ENCODE measurements at regions not wholly inside any gene's neighbourhood (a gene's known extent, or its start where the extent isn't known, plus 50 kb on each side); places are given as distances from the start of the nearest gene placed in this dataset.

GRCh38 chr4:25552580-25553271 lies 102.9 kb upstream of the SLC34A2 start:
- Histone ChIP-seq H3K27ac (no peak overlapping the region), H3K27me3 (no peaks in the 10 kb centered on the region), H3K36me3 (no peaks in the 10 kb centered on the region), H3K4me3 (no peak overlapping the region), H3K9me3 (no peaks in the 10 kb centered on the region), H3K4me1 (ENCODE audit: insufficient read depth) (no peaks in the 10 kb centered on the region)
- TF ChIP-seq EP300 (IDR thresholded peaks at IDR 0.05) (no peak), CTCF (IDR thresholded peaks at IDR 0.05) (no peak), POLR2A (IDR thresholded peaks at IDR 0.05) (no peak)
- WGBS, 3 donors = 52 to 64% (median 60%) methylated on average over 8 of the region's 8 CpGs
- intact Hi-C loops (cut with DNase I) = no loop called here
- no peak for DNase-seq

DNA sequence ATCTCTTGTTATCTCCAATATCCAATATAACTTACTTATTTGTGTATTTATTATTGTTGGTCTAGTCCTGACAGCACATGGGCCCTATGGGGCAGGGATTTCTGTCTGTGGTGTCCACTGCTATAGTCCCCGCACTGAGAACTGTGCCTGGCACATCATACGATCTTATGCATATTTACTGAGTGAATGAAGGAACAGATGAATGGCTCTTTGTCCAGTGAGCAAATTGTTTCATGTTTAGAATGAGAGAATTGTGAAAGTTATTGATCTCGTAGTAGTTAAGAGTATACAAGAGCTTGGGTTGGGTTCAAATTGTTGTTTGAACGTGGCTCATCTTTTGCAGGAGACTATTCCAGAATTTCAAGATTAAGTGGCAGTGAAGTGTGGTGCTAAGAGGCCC lies 96.1 kb upstream of the SLC34A2 start:
- no peak for TF ChIP-seq POLR2A (IDR thresholded peaks at IDR 0.05)
- no peak for TF ChIP-seq EP300 (IDR thresholded peaks at IDR 0.05)
- TF ChIP-seq CTCF (IDR thresholded peaks at IDR 0.05) = no peak
- H3K9me3 ChIP-seq = no peaks in the 10 kb centered on the region
- no peak overlapping the region for H3K27ac ChIP-seq
- no peak overlapping the region for H3K4me3 ChIP-seq
- intact Hi-C loops (cut with DNase I) = no loop called here
- no peaks in the 10 kb centered on the region for H3K4me1 ChIP-seq (ENCODE audit: insufficient read depth)
- H3K27me3 ChIP-seq = no peaks in the 10 kb centered on the region
- DNase-seq = no peak
- WGBS, 3 donors = 75 to 91% (median 86%) methylated on average over 4 of the region's 4 CpGs
- H3K36me3 ChIP-seq = no peaks in the 10 kb centered on the region

GRCh38 chr4:25560605-25561004 lies 95.0 kb upstream of the SLC34A2 start:
- WGBS, 3 donors = 60 to 65% (median 63%) methylated on average over 8 of the region's 8 CpGs
- Histone ChIP-seq H3K36me3 (no peaks in the 10 kb centered on the region), H3K27ac (no peak overlapping the region), H3K27me3 (no peaks in the 10 kb centered on the region), H3K4me1 (ENCODE audit: insufficient read depth) (no peaks in the 10 kb centered on the region), H3K4me3 (no peak overlapping the region), H3K9me3 (no peaks in the 10 kb centered on the region)
- intact Hi-C loops (cut with DNase I) = no loop called here
- TF ChIP-seq CTCF (IDR thresholded peaks at IDR 0.05) = no peak
- TF ChIP-seq EP300 (IDR thresholded peaks at IDR 0.05) = no peak
- no peak for TF ChIP-seq POLR2A (IDR thresholded peaks at IDR 0.05)
- no peak for DNase-seq

DNA sequence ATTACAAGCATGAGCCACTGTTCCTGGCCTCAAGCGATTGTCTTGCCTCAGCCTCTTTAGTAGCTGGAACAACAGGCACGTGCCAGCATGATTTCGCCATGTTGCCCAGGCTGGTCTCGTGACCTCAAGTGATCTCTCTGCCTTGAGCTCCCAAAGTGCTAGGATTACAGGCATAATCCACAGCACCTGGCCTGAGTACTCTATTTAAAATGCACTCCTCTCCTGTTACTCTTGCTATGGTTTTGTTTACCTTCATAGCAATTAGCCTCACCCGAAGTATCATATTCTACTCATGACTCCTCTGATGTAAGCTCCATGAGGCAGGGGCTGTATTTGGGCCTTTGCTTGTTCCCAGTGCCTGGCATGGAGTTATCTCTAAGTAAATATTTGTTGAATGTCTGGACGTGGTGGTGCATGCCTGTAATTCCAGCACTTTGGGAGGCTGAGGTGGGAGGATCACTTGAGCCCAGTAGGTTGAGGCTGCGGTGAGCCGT lies 92.5 kb upstream of the SLC34A2 start:
- DNase-seq = no peak
- Histone ChIP-seq H3K27me3 (no peaks in the 10 kb centered on the region), H3K36me3 (no peaks in the 10 kb centered on the region), H3K27ac (no peak overlapping the region), H3K4me1 (ENCODE audit: insufficient read depth) (no peaks in the 10 kb centered on the region), H3K4me3 (no peak overlapping the region), H3K9me3 (no peaks in the 10 kb centered on the region)
- TF ChIP-seq EP300 (IDR thresholded peaks at IDR 0.05) (no peak), CTCF (IDR thresholded peaks at IDR 0.05) (no peak), POLR2A (IDR thresholded peaks at IDR 0.05) (no peak)
- intact Hi-C loops (cut with DNase I) = no loop called here
- 73 to 75% (median 74%) methylated on average over 8 of the region's 8 CpGs for WGBS, 3 donors

Measured in ovary (tissue), 7 donors.